Liver (tissue), 8 donors: ENCODE measurements at regions not wholly inside any gene's neighbourhood (a gene's known extent, or its start where the extent isn't known, plus 50 kb on each side); places are given as distances from the start of the nearest gene placed in this dataset.

Experiments
- DNase-seq: peaks from one replicate; pipeline ENCODE4 v3.0.0-alpha.2; 2017; ENCODE audit warnings: low spot score
- H3K27ac ChIP-seq, 2 donors: one replicate each; pipeline ENCODE4 v1.7.0; 2013; ENCODE audit warnings: inconsistent platforms in 2 of 2, low read length in 2 of 2, control low read depth in 1 of 2, low read depth in 1 of 2, mild to moderate bottlenecking in 1 of 2
- H3K27me3 ChIP-seq, 4 donors: one replicate each; pipeline versions ENCODE4 v1.6.1 to v1.7.0; 2013; ENCODE audit warnings: low read length in 3 of 4, inconsistent platforms in 1 of 4, mild to moderate bottlenecking in 1 of 4, moderate library complexity in 1 of 4; ENCODE audit not compliant: control insufficient read depth in 4 of 4, insufficient read depth in 4 of 4
- H3K36me3 ChIP-seq, 4 donors: one replicate each; pipeline versions ENCODE4 v1.6.1 to v1.7.0; 2013; ENCODE audit warnings: low read length in 3 of 4, mild to moderate bottlenecking in 3 of 4, low read depth in 1 of 4, moderate library complexity in 1 of 4; ENCODE audit not compliant: control insufficient read depth in 4 of 4, insufficient read depth in 3 of 4
- H3K4me1 ChIP-seq, 4 donors: one replicate each; pipeline versions ENCODE4 v1.6.1 to v1.7.0; 2013; ENCODE audit warnings: low read length in 3 of 4, mild to moderate bottlenecking in 3 of 4, moderate library complexity in 1 of 4; ENCODE audit not compliant: control insufficient read depth in 4 of 4, insufficient read depth in 4 of 4
- H3K4me3 ChIP-seq, 3 donors: one replicate each; pipeline versions ENCODE4 v1.6.1 to v1.7.0; 2013; ENCODE audit warnings: low read length in 3 of 3, control low read depth in 1 of 3, low read depth in 1 of 3, mild to moderate bottlenecking in 1 of 3
- H3K9ac ChIP-seq, 2 donors: one replicate each; pipeline ENCODE4 v1.7.0; 2013; ENCODE audit warnings: low read length in 2 of 2, mild to moderate bottlenecking in 2 of 2, moderate library complexity in 2 of 2, control low read depth in 1 of 2, low read depth in 1 of 2
- H3K9me3 ChIP-seq, 4 donors: one replicate each; pipeline versions ENCODE4 v1.6.1 to v1.7.0; 2013; ENCODE audit warnings: low read length in 3 of 4; ENCODE audit not compliant: control insufficient read depth in 4 of 4
- CTCF ChIP-seq: fragments of 150-350 bp; IDR thresholded peaks from 2 replicates; pipeline ENCODE4 v1.5.1; 2017; ENCODE audit warnings: improper control_type of control experiment, low read depth, low read length; ENCODE audit not compliant: missing input control
- EGR1 ChIP-seq, 2 donors: IDR thresholded peaks; 2 replicates each; pipeline ENCODE4 v1.6.1; 2016 to 2018; ENCODE audit warnings: antibody characterized with exemption in 2 of 2, low read depth in 2 of 2
- FOXA1 ChIP-seq: IDR thresholded peaks from 2 replicates; pipeline ENCODE4 v1.6.1; 2016; ENCODE audit warnings: antibody characterized with exemption
- GABPA ChIP-seq, 2 donors: IDR thresholded peaks in 1 of 2; conservative IDR thresholded peaks in 1 of 2; 2 replicates each; pipeline ENCODE4 v1.6.1; 2016; ENCODE audit warnings: antibody characterized with exemption in 2 of 2, mild to moderate bottlenecking in 1 of 2, moderate library complexity in 1 of 2
- HNF4A ChIP-seq, 2 donors: conservative IDR thresholded peaks; 2 replicates each; pipeline ENCODE4 v1.6.1; 2016; ENCODE audit warnings: antibody characterized with exemption in 2 of 2, mild to moderate bottlenecking in 2 of 2
- JUND ChIP-seq, 2 donors: IDR thresholded peaks; 2 replicates each; pipeline ENCODE4 v1.6.1; 2016; ENCODE audit warnings: antibody characterized with exemption in 2 of 2
- MAX ChIP-seq: IDR thresholded peaks from 2 replicates; pipeline ENCODE4 v1.6.1; 2016; ENCODE audit warnings: antibody characterized with exemption
- NR2F2 ChIP-seq: IDR thresholded peaks from 2 replicates; pipeline ENCODE4 v1.6.1; 2016; ENCODE audit warnings: antibody characterized with exemption
- RAD21 ChIP-seq, 2 donors: IDR thresholded peaks; 2 replicates each; pipeline ENCODE4 v1.6.1; 2016; ENCODE audit warnings: antibody characterized with exemption in 2 of 2, mild to moderate bottlenecking in 2 of 2
- REST ChIP-seq: IDR thresholded peaks from 2 replicates; pipeline ENCODE4 v1.6.1; 2016; ENCODE audit warnings: antibody characterized with exemption, mild to moderate bottlenecking
- RXRA ChIP-seq, 2 donors: IDR thresholded peaks; 2 replicates each; pipeline ENCODE4 v1.6.1; 2017 to 2018; ENCODE audit warnings: antibody characterized with exemption in 2 of 2, mild to moderate bottlenecking in 1 of 2
- SP1 ChIP-seq: IDR thresholded peaks from 2 replicates; pipeline ENCODE4 v1.6.1; 2018; ENCODE audit warnings: antibody characterized with exemption, mild to moderate bottlenecking
- TAF1 ChIP-seq: conservative IDR thresholded peaks from 2 replicates; pipeline ENCODE4 v1.6.1; 2016; ENCODE audit warnings: antibody characterized with exemption, mild to moderate bottlenecking
- YY1 ChIP-seq: IDR thresholded peaks from 2 replicates; pipeline ENCODE4 v1.6.1; 2016; ENCODE audit warnings: antibody characterized with exemption, mild to moderate bottlenecking
- WGBS: extraction: QIAGEN DNeasy Blood & Tissue Kit; methylation state at CpG from one replicate; pipeline ENCODE4 v1.1.7; 2013; 5-methylcytosine and 5-hydroxymethylcytosine counted together
- TF ChIP-seq, protein P1 (sequence below): IDR thresholded peaks from 2 replicates; pipeline ENCODE4 v1.6.1; 2016; ENCODE audit warnings: antibody characterized with exemption
- TF ChIP-seq, protein P2 (sequence below): IDR thresholded peaks from 2 replicates; pipeline ENCODE4 v1.6.1; 2016; ENCODE audit warnings: antibody characterized with exemption
- donor health status: healthy.
- donor health status: healthy.
- donor health status: healthy.
- donor health status: healthy.
- donor health status: healthy.

- Histone ChIP-seq H3K9me3 (no peaks in the 10 kb centered on the region), H3K4me3 (no peak overlapping the region), H3K9ac (no peak overlapping the region), H3K36me3 (no peaks in the 10 kb centered on the region), H3K27me3 (peaks cover 0 to 10% (median 0%) of the 10 kb centered on the region in 4 donors), H3K4me1 (no peaks in the 10 kb centered on the region), H3K27ac (no peak overlapping the region)
- WGBS: 61% methylated on average over 3 of the region's 3 CpGs
- DNase-seq: no peak
- TF ChIP-seq RAD21 (IDR thresholded peaks at IDR 0.05) (no peak), EGR1 (IDR thresholded peaks at IDR 0.05; ENCODE audit: low read depth in 2 of 2) (no peak), REST (no peak), RXRA (IDR thresholded peaks at IDR 0.05) (no peak), GABPA (IDR thresholded peaks at IDR 0.05 in 1 of 2, conservative IDR thresholded peaks at IDR 0.05 in 1 of 2) (no peak), HNF4A (conservative IDR thresholded peaks at IDR 0.05) (no peak), MAX (no peak), CTCF (no peak), SP1 (no peak), FOXA1 (no peak), TAF1 (no peak), JUND (IDR thresholded peaks at IDR 0.05) (no peak)
- TF ChIP-seq, protein P1, sequence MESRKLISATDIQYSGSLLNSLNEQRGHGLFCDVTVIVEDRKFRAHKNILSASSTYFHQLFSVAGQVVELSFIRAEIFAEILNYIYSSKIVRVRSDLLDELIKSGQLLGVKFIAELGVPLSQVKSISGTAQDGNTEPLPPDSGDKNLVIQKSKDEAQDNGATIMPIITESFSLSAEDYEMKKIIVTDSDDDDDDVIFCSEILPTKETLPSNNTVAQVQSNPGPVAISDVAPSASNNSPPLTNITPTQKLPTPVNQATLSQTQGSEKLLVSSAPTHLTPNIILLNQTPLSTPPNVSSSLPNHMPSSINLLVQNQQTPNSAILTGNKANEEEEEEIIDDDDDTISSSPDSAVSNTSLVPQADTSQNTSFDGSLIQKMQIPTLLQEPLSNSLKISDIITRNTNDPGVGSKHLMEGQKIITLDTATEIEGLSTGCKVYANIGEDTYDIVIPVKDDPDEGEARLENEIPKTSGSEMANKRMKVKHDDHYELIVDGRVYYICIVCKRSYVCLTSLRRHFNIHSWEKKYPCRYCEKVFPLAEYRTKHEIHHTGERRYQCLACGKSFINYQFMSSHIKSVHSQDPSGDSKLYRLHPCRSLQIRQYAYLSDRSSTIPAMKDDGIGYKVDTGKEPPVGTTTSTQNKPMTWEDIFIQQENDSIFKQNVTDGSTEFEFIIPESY: no peak
- TF ChIP-seq, protein P2, sequence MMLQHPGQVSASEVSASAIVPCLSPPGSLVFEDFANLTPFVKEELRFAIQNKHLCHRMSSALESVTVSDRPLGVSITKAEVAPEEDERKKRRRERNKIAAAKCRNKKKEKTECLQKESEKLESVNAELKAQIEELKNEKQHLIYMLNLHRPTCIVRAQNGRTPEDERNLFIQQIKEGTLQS: no peak
Observed at GRCh38 chr4:181137351-181137750, 1105.9 kb upstream of the TENM3 start.

- Histone ChIP-seq H3K4me3 (no peak overlapping the region), H3K27ac (no peak overlapping the region), H3K36me3 (no peaks in the 10 kb centered on the region), H3K4me1 (no peaks in the 10 kb centered on the region), H3K27me3 (peaks cover 0 to 14% (median 0%) of the 10 kb centered on the region in 4 donors), H3K9me3 (no peaks in the 10 kb centered on the region), H3K9ac (no peak overlapping the region)
- no peak for DNase-seq
- WGBS: 84% methylated on average over 8 of the region's 8 CpGs
- TF ChIP-seq EGR1 (IDR thresholded peaks at IDR 0.05; ENCODE audit: low read depth in 2 of 2) (no peak), NR2F2 (no peak), HNF4A (conservative IDR thresholded peaks at IDR 0.05) (no peak), REST (no peak), RAD21 (IDR thresholded peaks at IDR 0.05) (no peak), MAX (no peak), YY1 (no peak), JUND (IDR thresholded peaks at IDR 0.05) (no peak)
- TF ChIP-seq, protein P1: no peak
- TF ChIP-seq, protein P2: no peak
Observed at GRCh38 chr4:181138116-181138515, 1105.1 kb upstream of the TENM3 start.
